Effector CD4-positive, alpha-beta T cell (primary cell): ENCODE measurements at regions not wholly inside any gene's neighbourhood (a gene's known extent, or its start where the extent isn't known, plus 50 kb on each side); places are given as distances from the start of the nearest gene placed in this dataset.

ENCODE experiments used
- DNase-seq: peaks from one replicate; pipeline ENCODE4 v3.0.0-alpha.2; 2020

DNA sequence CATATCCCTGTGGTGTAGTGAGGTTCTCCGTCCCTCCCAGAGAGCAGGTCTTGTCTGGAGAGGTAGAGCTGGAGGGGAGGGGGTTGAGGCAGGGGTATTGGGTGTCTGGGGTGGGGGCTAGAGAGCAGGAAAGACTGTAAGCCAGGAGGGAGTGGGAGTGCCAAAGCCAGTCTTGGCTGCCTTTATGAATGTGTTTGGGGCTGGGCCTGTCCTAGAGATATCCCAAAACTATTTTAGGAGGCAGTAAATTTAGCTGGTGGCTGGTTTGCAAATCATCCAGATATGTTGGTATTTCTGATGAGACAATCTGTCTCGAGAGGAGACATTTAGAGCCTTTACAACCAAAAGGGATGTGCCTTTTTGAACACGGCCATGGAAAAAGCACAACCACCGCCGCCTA is 166.6 kb downstream of the TLE3 start:
- DNase-seq: no peak

DNA sequence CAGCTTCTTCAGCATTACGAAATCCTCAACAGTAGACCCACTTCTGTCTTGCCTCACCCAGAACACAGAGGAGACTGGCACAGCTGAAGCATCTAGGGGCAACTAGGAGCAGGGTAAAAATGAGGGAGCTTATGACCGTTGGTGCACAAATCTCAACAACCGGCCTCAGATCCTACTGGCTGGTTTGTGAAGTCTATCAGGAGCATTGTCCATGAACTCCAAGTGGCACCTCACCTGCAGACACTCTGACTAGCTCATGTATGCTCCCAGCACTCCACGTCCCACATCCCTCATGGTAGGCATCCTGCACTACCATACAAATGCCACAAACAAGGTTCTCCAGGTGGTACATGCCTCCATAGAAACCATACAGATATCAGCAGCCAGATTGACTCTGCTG is 163.1 kb downstream of the TLE3 start:
- no peak for DNase-seq

DNA sequence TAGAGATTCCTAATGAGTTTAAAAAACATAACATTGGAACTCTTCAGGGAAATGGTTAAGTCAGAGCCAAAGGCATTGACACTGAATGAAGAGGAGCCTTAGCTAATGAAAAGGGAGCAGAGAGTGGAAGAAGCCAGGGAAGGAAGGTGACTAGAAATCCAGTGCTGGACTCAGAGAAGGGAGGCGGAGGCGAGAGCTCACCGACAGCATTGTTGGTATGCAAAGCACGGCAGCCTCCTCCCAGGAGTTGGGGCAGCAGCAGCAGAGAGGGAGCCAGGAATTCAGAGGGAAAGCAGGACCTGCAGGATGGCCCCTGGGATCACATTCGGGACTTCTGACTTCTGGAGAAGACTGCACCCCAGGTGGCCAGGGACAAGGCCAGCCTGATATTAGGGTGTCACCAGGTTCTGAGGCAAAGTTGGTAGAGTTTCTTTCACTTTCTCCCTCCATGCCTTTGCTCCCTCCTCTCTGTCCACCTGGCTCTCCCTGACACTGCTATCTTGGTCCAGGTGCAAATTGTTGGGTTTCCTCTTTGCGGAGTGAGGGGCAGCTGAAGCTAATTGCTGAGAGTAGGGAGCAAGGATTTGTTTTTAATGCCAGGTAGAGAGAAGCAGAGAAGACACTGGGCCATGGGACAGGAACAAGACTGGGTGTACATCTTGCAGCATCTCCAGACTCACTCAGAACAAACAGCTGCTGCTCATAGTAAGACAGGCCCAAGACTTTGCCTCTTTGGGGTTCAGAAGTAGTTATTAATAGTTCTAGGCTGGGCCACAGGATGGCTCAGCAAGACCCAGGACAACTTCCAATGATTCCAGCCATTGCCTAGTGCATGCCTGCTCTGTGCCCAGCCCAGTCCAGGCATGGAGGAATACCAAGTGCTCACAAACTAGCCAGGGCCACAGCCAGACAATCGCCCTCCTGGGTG is 157.9 kb downstream of the TLE3 start:
- DNase-seq: no peak

DNA sequence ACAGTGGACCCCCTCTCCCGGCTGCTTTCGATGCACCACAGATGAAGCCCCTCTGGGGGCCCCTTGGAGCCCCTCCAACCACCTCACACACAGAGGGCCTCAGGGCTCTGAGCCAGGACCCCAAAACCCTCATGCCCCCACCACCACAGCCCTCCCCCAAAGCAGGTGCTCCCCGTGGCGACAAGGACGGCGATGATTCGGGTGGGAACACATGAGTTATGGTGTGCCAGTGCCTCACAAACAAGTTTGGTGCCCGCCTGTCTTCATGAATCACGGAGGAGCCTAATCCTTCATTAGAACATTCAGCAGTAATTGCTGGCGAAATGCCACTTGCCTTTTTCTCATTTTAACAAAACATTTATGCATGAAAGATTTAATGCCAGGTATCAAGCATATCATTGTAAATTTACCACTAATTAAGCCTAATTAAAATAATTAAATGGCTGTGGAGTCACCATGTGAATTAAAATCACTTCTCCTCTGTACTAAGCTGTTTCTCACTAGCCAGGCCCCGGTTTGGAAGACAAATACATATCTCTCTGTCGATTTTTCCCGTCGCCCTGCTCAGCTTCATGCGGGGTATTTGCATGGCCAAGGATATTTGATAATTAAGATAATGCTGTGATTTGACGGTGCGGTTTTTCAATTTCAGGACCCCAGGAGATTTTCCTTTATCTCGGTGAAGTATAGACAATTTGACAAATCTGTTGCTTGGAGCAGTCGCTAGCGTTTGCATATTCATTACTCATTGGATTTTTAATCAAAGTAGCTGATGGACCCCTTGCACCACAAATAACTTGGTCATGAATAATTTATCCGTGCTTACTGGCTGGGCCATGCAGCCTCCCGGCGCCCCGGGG is 157.0 kb downstream of the TLE3 start:
- no peak for DNase-seq

DNA sequence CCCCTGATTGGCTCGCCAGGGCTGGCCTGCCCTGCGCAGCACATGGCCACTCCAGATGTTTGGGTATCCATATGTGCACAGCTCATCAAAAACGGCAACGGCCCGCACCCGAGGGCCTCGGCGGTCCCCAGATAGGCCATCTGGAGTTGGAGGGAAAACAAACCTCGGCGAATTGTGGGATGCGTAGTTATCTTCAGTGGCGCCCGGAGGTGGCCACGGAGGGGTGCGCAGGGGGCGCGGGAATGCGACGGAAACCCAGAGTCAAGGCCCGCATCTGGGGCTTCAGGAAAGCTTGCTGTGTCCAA is 156.5 kb downstream of the TLE3 start:
- DNase-seq: no peak

DNA sequence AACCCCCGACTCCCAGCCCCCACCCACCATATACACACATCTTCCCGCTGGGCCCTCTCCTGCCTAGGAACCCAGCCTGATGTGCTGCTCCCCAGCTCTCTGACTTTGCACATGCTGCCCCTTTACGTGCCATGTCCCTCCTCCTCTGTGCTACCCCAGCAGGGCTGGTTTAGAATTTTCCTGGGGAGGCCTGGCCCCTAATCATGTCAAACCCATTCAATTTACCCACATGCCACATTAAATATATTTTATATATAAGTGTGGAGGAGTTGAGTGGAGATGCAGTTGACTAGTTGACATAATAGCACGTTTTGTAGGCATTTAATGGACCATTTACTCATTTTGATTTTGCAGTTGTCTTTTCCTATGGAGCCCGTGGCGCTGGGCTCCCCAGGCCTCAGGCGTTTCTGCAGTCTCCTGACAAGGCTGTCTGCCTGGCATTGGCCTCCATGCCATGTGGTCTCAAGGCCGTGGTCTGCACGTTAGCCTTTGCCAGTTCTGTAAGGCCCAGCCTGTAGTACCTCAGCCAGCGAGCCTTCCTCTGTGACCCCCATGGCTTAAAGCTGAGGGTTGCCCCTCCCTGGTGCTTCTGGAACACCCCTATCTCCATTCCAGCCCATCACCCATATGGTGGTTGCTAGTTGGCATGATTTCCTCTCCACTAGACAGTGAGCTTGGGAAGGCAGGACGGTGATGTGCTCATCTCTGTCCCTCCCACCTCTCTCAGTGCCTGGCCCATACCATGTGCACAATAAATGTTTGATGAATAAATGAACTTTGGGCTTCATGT is 155.8 kb downstream of the TLE3 start:
- DNase-seq: no peak

DNA sequence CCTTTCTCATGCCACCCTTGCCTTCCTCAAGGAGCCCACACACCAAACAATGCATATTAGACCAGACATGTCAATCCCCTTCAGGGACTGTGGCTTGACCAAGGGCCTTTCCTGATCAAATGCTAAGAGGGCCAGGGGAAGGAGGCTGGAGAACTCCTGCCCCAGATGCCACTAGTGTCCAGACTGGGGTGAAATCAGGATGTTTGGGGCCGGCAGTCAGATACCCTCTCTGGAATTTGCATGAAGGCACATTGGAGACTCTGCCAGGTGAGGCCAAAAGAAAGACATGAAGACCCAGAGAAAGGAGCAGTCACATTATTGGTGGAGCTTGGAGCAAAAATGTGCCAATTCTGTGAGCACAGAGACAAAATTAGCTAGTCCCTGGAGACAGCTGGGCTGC is 154.1 kb downstream of the TLE3 start:
- DNase-seq: no peak

DNA sequence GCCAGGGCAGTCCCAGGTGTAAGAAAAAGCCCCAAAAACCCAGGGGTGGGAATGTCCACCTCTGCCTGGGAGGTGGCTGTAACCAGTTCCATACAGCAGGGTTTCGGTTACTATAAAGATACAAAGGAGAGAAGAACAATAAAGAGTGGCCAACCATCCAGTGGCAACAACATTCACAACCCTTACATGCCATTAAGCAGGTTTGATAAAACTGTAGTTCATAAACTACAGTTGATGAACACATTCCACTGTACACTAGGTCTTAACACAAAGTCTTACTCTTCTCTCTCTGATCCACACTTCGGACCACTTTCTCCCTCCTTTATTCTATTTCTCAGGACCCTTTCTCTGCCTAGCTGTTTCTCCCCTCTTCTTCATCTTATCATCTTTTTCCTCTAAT is 152.0 kb downstream of the TLE3 start:
- DNase-seq: no peak

DNA sequence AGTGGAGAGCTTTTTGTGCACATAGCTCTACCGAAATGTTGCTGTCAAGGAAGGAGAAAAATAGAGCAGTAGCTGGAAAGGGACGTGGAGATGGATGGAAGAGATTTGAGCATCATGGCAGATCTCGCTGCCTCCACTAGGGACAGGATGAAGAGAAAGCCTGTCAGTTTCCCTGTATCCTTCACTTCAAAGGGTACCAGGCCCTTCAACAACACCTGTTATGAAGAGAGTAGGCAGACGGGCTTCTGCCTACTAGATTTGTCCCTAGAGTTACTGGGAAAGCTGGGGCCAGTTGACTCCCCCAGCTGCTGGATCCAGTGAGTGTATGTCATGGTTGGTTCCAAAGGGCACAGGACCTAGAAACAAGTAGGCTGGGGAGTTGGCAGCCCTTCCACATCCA is 150.8 kb downstream of the TLE3 start:
- no peak for DNase-seq

DNA sequence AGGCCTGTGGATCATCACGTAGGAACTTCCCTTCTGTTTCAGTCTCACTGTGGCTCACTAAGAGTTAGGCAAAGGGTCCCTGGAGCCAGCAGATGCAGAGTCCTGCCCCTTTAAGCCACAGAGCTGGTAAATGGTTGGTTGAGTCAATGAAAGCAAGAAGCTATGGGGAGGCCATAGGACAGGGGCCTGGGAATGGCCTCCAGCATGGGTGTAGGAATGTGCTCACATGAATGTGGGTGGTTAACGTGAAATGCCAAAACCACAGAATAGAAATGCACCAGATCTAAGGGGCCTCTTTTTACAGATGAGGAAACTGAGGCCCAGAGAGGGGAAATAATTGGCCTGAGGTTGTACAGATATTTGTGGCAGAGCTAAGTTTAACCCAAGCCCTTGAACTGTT is 150.3 kb downstream of the TLE3 start:
- DNase-seq: no peak

DNA sequence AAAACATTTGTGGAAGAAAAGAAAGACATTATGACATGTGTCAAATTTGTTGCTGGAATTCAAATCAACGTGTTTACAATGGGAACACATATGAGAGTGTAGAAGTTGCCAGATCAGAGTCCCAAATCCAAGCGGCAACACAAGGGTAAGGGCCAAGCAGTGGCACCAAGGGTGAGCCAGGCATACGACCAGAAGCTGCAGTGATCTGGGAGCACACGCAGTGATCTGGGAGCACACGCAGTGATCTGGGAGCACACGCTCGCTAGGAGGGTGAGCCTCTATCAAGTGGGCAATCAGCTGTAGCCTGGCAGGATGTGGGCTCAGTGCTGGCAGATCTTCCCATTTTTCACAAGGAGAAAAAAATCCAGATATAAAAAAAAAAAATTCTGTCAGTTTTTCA is 148.2 kb downstream of the TLE3 start:
- no peak for DNase-seq

DNA sequence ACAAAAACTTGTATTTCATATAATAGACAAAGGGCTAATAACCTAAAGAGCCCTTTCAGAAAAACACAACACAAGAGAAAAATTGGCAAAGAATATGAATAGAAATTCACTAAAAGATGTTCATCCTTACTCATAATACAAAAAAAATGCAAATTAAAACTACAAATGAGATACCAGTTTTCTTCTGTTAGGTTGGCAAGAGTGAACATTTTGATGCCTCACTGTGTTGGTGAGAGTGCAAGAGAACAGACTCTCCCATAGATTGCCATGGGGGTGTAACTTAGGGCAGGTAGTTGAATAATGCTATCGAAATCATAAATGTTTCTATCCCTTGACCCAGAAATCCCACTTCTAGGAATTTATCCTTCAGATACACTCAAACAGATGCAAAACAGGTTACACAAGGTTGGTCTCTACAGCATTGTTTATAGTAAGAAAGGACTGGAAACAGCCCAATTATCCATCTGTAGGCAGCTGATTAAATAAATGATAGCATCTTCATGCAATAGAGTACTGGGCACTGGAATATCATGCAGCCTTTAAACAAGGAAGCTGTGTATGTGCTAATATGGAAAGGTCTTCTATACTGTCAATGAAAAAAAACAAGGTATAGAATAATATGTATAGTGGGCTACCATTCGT is 146.3 kb downstream of the TLE3 start:
- no peak for DNase-seq

DNA sequence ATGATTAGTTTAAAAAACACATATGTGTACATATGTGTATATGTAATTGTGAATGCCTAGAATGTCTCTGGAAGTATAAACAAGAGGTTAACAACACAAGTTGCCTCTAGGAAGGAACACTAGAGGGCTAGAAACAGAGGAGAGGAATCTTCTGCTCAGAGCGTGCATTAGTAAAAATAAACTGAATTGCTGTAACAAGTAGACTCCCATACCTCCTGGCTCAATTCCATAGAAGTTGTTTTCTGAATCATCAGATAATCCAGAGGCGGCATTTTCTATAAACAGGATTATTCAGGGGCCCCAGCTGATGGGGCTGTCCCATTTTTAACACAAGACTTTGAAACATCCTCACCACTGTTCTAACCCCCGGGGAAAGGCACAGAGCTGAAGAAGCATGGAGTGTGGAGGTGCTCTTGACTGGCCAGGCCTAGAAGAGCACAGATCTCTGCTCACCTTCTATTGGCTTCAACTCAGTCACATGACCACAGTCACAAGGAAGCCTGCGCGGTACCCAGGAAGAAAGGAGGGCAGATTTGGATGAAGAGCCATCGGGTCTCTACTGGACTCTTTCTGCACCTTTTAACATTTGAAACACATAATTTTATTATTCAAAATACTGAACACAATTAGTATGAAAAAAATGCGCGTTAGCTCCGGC is 145.7 kb downstream of the TLE3 start:
- no peak for DNase-seq

DNA sequence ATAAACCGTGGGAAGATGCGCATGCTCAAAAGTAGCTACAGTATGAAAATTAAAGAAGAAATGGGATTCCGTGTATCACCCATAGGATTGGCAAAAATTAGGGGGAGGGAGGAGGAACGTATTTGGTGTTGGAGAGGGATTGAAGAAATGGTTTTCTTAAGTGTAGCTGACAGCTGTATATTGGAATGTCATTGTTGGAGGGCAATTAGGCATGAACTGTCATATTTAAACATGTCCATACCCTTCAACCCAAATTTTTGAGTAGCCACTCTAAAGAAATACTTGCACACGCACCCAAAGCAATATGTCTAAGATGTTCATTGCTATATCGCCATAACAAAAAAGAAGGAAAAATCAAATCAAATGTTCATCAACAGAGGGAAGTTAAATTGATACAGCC is 144.7 kb downstream of the TLE3 start:
- DNase-seq: no peak

DNA sequence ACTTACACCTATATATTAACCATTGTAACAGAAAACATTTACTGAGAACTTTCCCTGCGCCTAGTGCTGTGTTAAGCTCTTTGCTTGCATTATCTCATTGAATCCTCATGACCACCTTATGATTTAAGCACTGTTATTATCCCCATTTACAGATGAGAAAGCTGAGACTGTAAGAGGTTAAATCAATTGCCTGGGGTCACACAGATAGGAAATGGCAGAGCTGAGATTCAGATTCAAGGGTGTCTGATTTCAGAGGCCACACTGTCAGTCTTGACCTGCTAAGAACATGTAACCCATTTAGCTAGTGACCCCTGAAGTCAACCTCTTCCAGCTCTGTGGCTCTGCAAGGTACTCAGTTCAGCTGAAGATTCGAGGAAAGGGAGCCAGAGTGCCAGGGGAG is 143.9 kb downstream of the TLE3 start:
- no peak for DNase-seq

DNA sequence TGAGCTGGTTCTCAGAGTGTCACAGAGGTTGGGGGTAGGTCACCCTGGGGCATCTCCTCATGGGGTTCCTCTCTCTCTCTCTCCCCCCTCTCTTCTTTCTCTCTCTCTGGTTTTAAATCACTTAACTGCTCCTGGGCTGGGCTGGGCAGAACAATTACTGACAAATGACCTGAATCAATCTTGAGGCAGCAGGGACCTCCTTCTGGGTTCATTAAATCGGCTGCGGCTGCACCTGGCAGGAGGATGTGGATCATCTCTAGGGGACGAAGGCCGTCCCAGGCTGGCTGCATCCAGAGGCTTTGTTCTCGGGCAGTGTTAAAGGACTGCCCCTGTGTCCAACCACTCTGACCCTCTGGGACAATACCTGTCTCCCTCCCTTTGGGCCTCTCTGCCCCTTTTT is 143.1 kb downstream of the TLE3 start:
- DNase-seq: no peak

DNA sequence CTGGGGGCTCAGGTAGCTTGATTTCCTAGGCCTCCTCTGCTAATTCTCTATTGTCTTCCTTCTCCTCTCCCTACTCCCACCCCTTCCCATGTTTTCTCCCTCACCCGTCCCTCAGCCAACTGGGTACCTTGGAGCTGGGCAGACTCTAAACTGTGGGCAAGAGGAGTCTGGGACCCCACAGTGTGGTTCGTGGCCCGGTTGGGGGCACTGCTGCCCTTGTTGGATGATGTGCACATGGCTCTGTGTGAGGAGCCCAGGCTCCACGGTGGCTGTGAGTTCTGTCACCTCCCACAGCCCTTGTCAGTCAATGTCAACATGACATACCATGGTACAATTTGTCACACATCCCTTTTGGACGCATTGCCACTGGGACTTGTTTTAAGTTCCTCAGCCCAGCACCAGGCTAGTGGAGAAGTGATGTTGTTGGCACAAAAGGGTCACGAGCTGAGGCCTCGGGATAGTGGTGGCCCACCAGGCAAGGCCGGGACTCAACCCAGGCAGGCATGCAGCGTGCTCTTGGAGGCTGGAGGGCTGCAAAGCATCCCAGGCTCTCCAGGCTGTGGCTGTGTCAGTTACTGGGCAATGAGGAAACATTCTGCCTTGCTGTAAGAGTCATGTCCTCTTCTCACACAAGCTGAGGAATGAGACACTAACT is 142.3 kb downstream of the TLE3 start:
- no peak for DNase-seq

DNA sequence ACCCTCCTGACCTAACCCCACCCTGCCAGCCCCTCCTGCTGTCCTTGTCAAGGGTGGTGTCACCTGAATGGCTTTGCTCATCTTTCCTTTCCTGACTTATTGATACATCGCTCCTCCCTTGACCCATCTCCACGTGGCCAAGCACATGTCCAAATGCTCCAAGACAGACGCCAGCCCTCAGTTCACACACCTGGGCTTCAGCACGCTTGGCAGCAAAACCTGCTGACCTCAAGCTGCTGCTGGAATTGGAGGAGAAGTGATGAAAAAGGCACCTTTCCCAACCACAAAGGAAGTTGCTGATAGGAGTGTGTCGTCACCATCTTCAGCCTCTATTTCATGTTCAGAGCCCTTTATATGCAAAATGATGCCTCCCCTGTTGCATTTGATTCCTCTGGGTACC is 141.3 kb downstream of the TLE3 start:
- no peak for DNase-seq

DNA sequence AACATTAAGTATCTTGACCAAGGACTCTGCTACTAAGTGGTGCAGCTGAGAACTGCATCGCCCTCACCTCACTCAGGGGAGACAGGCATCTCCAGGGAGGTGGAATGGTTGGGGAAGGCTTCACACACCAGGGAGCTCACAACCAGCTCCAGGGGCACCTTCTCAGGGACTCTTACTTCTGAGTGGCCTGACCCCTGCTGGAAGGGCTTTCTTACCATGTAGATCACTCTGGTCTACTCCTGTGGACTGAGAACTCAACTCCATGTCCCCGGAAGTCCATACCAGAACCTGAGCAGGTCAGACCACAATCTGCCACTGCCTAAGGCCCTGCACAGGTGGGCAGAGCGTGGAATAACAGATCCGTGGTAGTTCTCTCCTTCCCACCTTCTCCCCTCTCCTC is 140.5 kb downstream of the TLE3 start:
- DNase-seq: no peak

DNA sequence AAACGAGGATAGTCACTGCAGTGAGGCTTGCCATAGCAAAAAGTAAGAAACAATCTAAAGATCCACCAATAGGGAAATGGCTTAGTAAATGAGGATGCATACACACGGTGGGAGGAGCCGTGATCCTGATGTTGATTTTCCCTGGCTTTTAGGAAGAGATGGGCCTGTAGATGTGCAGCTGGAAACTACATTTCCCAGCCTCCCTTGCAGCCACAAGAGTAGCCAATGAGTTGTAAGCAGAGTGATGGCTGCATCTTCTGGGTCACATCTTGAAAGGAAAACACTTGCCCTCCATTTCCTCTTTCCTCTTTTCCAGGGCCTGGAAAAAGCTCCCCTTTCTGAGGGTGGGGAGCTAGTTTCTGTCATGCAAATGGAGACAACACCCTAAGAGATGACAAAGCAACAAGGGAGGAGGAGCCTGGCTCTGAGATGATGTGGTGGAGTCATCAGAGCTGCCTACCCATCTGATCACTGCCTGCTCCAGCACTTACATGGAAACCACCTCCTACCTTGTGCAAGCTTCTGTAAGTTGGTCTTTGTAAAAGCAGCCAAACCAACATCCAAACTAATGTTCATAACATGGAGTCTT is 139.1 kb downstream of the TLE3 start:
- DNase-seq: no peak

DNA sequence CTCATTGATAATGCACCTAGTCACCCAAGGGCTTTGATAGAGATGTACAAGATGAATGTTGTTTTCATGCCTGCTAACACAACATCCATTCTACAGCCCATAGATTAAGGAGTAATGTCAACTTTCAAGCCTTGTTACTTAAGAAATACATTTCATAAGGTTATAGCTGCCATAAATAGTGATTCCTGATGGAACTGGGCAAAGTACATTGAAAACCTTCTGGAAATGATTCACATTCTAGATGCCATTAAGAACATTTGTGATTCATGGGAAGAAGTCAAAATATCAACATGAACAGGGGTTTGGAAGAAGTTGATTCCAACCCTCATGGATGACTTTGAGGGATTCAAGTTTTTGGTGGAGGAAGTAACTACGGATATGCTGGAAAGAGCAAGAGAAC is 135.2 kb downstream of the TLE3 start:
- no peak for DNase-seq
